WTC11 (cell line): ENCODE measurements at regions not wholly inside any gene's neighbourhood (a gene's known extent, or its start where the extent isn't known, plus 50 kb on each side); places are given as distances from the start of the nearest gene placed in this dataset.

ENCODE experiments used
- ATAC-seq: fragments of 200-7000 bp; cut with Tn5 transposase; 2 replicates; pipeline ENCODE4 v1.10.0; 2021; ENCODE audit warnings: mild to moderate bottlenecking, moderate library complexity
- CTCF ChIA-PET: fragments of 300-600 bp; sonication (Branson Sonifier 250); formaldehyde crosslinking; loops from one replicate; lab custom pipeline; 2021; ENCODE audit warnings: antibody characterized with exemption; lab: Charles Lee
- POLR2A ChIA-PET: fragments of 350-600 bp; sonication (Branson Sonifier 250); formaldehyde crosslinking; loops from one replicate; lab custom pipeline; 2021; ENCODE audit warnings: antibody characterized with exemption; lab: Charles Lee
- DNase-seq: peaks from one replicate; pipeline ENCODE4 v3.0.0; 2021; ENCODE audit warnings: low spot score
- H3K27ac Mint-ChIP-seq: 2 replicates; pipeline ENCODE4 v1.8.0; 2021; ENCODE audit warnings: mixed read lengths
- H3K27me3 Mint-ChIP-seq: 2 replicates; pipeline ENCODE4 v1.8.0; 2021; ENCODE audit warnings: low read depth, mild to moderate bottlenecking, moderate library complexity, mixed read lengths
- H3K36me3 Mint-ChIP-seq: 2 replicates; pipeline ENCODE4 v1.8.0; 2021; ENCODE audit warnings: mixed read lengths
- H3K4me1 Mint-ChIP-seq: 2 replicates; pipeline ENCODE4 v1.8.0; 2022; ENCODE audit warnings: mixed read lengths
- H3K4me3 Mint-ChIP-seq: 2 replicates; pipeline ENCODE4 v1.8.0; 2021; ENCODE audit warnings: mild to moderate bottlenecking, moderate library complexity, mixed read lengths
- H3K9me3 Mint-ChIP-seq: 2 replicates; pipeline ENCODE4 v1.8.0; 2021; ENCODE audit warnings: mixed read lengths
- ARID4B ChIP-seq: sonication (generic); formaldehyde crosslinking; IDR thresholded peaks from 2 replicates; pipeline ENCODE4 v1.8.0; 2023; ENCODE audit warnings: missing genetic modification reagents, mild to moderate bottlenecking, borderline replicate concordance
- ESRRA ChIP-seq: sonication (generic); formaldehyde crosslinking; IDR thresholded peaks from 2 replicates; pipeline ENCODE4 v1.8.1; 2022; ENCODE audit warnings: mild to moderate bottlenecking, missing genetic modification reagents, borderline replicate concordance
- FOXP1 ChIP-seq: sonication (generic); formaldehyde crosslinking; IDR thresholded peaks from 2 replicates; pipeline ENCODE4 v1.8.0; 2022; ENCODE audit warnings: missing genetic modification reagents, mild to moderate bottlenecking, moderate library complexity, borderline replicate concordance
- HMGA2 ChIP-seq: fragments of 250-450 bp; sonication (Bioruptor Pico); IDR thresholded peaks from 2 replicates; pipeline ENCODE4 v1.4.0; 2021; ENCODE audit warnings: mild to moderate bottlenecking, moderate library complexity
- IRF2 ChIP-seq: sonication (generic); formaldehyde crosslinking; IDR thresholded peaks from 2 replicates; pipeline ENCODE4 v1.8.0; 2022; ENCODE audit warnings: low read depth, missing genetic modification reagents, borderline replicate concordance
- KAT7 ChIP-seq: sonication (generic); formaldehyde crosslinking; IDR thresholded peaks from 2 replicates; pipeline ENCODE4 v1.8.1; 2023; ENCODE audit warnings: missing genetic modification reagents, mild to moderate bottlenecking, borderline replicate concordance
- MXD4 ChIP-seq: fragments of 250-450 bp; sonication (Bioruptor Pico); IDR thresholded peaks from 2 replicates; pipeline ENCODE4 v1.8.0; 2021; ENCODE audit warnings: mild to moderate bottlenecking, moderate library complexity, borderline replicate concordance
- MYBL2 ChIP-seq: sonication (generic); formaldehyde crosslinking; IDR thresholded peaks from 2 replicates; pipeline ENCODE4 v1.8.1; 2023; ENCODE audit warnings: mild to moderate bottlenecking, moderate library complexity, missing genetic modification reagents
- NFYB ChIP-seq: sonication (generic); formaldehyde crosslinking; conservative IDR thresholded peaks from 2 replicates; pipeline ENCODE4 v1.8.0; 2022; ENCODE audit warnings: low read depth, missing genetic modification reagents
- PRRX2 ChIP-seq: fragments of 250-450 bp; sonication (Bioruptor Pico); IDR thresholded peaks from 2 replicates; pipeline ENCODE4 v1.8.0; 2021; ENCODE audit warnings: mild to moderate bottlenecking
- TEAD1 ChIP-seq: sonication (generic); formaldehyde crosslinking; IDR thresholded peaks from 2 replicates; pipeline ENCODE4 v1.8.0; 2022; ENCODE audit warnings: mild to moderate bottlenecking, missing genetic modification reagents
- TF ChIP-seq, protein P1 (sequence below): fragments of 250-450 bp; sonication (Bioruptor Pico); IDR thresholded peaks from 2 replicates; pipeline ENCODE4 v1.9.0; 2021; ENCODE audit warnings: mild to moderate bottlenecking
- TF ChIP-seq, protein P2 (sequence below): fragments of 250-450 bp; sonication (Bioruptor Pico); IDR thresholded peaks from 2 replicates; pipeline ENCODE4 v1.8.0; 2021; ENCODE audit warnings: mild to moderate bottlenecking
- TF ChIP-seq, protein P3 (sequence below): sonication (generic); formaldehyde crosslinking; IDR thresholded peaks from 2 replicates; pipeline ENCODE4 v1.8.0; 2022; ENCODE audit warnings: missing genetic modification reagents
- TF ChIP-seq, protein P4 (sequence below): sonication (generic); formaldehyde crosslinking; IDR thresholded peaks from 2 replicates; pipeline ENCODE4 v1.8.0; 2023; ENCODE audit warnings: missing genetic modification reagents
- TF ChIP-seq, protein P5 (sequence below): sonication (generic); formaldehyde crosslinking; IDR thresholded peaks from 2 replicates; pipeline ENCODE4 v1.8.1; 2023; ENCODE audit warnings: mild to moderate bottlenecking, missing genetic modification reagents, borderline replicate concordance
- TF ChIP-seq, protein P6 (sequence below): fragments of 250-450 bp; sonication (Bioruptor Pico); IDR thresholded peaks from 2 replicates; pipeline ENCODE4 v1.9.0; 2021; ENCODE audit warnings: mild to moderate bottlenecking
- TF ChIP-seq, protein P7 (sequence below): sonication (generic); formaldehyde crosslinking; IDR thresholded peaks from 2 replicates; pipeline ENCODE4 v1.8.0; 2022; ENCODE audit warnings: mild to moderate bottlenecking, missing genetic modification reagents

GRCh38 chr18:57900906-57901435 lies 97.9 kb upstream of the ATP8B1 start:
- POLR2A ChIA-PET = no interaction called here
- DNase-seq = no peak
- Mint-ChIP-seq H3K4me1 (no peaks in the 10 kb centered on the region), H3K27ac (no peak overlapping the region), H3K4me3 (no peak overlapping the region), H3K27me3 (no peaks in the 10 kb centered on the region), H3K36me3 (no peaks in the 10 kb centered on the region), H3K9me3 (no peaks in the 10 kb centered on the region)
- no peak for ATAC-seq
- CTCF ChIA-PET = no interaction called here
- TF ChIP-seq, protein P1, sequence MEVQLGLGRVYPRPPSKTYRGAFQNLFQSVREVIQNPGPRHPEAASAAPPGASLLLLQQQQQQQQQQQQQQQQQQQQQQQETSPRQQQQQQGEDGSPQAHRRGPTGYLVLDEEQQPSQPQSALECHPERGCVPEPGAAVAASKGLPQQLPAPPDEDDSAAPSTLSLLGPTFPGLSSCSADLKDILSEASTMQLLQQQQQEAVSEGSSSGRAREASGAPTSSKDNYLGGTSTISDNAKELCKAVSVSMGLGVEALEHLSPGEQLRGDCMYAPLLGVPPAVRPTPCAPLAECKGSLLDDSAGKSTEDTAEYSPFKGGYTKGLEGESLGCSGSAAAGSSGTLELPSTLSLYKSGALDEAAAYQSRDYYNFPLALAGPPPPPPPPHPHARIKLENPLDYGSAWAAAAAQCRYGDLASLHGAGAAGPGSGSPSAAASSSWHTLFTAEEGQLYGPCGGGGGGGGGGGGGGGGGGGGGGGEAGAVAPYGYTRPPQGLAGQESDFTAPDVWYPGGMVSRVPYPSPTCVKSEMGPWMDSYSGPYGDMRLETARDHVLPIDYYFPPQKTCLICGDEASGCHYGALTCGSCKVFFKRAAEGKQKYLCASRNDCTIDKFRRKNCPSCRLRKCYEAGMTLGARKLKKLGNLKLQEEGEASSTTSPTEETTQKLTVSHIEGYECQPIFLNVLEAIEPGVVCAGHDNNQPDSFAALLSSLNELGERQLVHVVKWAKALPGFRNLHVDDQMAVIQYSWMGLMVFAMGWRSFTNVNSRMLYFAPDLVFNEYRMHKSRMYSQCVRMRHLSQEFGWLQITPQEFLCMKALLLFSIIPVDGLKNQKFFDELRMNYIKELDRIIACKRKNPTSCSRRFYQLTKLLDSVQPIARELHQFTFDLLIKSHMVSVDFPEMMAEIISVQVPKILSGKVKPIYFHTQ (CRISPR knock-in tag) = no peak
- TF ChIP-seq, protein P2, sequence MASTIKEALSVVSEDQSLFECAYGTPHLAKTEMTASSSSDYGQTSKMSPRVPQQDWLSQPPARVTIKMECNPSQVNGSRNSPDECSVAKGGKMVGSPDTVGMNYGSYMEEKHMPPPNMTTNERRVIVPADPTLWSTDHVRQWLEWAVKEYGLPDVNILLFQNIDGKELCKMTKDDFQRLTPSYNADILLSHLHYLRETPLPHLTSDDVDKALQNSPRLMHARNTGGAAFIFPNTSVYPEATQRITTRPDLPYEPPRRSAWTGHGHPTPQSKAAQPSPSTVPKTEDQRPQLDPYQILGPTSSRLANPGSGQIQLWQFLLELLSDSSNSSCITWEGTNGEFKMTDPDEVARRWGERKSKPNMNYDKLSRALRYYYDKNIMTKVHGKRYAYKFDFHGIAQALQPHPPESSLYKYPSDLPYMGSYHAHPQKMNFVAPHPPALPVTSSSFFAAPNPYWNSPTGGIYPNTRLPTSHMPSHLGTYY (CRISPR knock-in tag) = no peak
- TF ChIP-seq KAT7 = no peak
- TF ChIP-seq MYBL2 (CRISPR knock-in tag) = no peak
- no peak for TF ChIP-seq PRRX2 (CRISPR knock-in tag)
- TF ChIP-seq, protein P3, sequence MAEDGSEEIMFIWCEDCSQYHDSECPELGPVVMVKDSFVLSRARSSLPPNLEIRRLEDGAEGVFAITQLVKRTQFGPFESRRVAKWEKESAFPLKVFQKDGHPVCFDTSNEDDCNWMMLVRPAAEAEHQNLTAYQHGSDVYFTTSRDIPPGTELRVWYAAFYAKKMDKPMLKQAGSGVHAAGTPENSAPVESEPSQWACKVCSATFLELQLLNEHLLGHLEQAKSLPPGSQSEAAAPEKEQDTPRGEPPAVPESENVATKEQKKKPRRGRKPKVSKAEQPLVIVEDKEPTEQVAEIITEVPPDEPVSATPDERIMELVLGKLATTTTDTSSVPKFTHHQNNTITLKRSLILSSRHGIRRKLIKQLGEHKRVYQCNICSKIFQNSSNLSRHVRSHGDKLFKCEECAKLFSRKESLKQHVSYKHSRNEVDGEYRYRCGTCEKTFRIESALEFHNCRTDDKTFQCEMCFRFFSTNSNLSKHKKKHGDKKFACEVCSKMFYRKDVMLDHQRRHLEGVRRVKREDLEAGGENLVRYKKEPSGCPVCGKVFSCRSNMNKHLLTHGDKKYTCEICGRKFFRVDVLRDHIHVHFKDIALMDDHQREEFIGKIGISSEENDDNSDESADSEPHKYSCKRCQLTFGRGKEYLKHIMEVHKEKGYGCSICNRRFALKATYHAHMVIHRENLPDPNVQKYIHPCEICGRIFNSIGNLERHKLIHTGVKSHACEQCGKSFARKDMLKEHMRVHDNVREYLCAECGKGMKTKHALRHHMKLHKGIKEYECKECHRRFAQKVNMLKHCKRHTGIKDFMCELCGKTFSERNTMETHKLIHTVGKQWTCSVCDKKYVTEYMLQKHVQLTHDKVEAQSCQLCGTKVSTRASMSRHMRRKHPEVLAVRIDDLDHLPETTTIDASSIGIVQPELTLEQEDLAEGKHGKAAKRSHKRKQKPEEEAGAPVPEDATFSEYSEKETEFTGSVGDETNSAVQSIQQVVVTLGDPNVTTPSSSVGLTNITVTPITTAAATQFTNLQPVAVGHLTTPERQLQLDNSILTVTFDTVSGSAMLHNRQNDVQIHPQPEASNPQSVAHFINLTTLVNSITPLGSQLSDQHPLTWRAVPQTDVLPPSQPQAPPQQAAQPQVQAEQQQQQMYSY (CRISPR knock-in tag) = no peak
- no peak for TF ChIP-seq TEAD1 (CRISPR knock-in tag)
- TF ChIP-seq, protein P4, sequence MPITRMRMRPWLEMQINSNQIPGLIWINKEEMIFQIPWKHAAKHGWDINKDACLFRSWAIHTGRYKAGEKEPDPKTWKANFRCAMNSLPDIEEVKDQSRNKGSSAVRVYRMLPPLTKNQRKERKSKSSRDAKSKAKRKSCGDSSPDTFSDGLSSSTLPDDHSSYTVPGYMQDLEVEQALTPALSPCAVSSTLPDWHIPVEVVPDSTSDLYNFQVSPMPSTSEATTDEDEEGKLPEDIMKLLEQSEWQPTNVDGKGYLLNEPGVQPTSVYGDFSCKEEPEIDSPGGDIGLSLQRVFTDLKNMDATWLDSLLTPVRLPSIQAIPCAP (CRISPR knock-in tag) = no peak
- TF ChIP-seq MXD4 (CRISPR knock-in tag) = no peak
- TF ChIP-seq ARID4B (CRISPR knock-in tag) = no peak
- TF ChIP-seq, protein P5, sequence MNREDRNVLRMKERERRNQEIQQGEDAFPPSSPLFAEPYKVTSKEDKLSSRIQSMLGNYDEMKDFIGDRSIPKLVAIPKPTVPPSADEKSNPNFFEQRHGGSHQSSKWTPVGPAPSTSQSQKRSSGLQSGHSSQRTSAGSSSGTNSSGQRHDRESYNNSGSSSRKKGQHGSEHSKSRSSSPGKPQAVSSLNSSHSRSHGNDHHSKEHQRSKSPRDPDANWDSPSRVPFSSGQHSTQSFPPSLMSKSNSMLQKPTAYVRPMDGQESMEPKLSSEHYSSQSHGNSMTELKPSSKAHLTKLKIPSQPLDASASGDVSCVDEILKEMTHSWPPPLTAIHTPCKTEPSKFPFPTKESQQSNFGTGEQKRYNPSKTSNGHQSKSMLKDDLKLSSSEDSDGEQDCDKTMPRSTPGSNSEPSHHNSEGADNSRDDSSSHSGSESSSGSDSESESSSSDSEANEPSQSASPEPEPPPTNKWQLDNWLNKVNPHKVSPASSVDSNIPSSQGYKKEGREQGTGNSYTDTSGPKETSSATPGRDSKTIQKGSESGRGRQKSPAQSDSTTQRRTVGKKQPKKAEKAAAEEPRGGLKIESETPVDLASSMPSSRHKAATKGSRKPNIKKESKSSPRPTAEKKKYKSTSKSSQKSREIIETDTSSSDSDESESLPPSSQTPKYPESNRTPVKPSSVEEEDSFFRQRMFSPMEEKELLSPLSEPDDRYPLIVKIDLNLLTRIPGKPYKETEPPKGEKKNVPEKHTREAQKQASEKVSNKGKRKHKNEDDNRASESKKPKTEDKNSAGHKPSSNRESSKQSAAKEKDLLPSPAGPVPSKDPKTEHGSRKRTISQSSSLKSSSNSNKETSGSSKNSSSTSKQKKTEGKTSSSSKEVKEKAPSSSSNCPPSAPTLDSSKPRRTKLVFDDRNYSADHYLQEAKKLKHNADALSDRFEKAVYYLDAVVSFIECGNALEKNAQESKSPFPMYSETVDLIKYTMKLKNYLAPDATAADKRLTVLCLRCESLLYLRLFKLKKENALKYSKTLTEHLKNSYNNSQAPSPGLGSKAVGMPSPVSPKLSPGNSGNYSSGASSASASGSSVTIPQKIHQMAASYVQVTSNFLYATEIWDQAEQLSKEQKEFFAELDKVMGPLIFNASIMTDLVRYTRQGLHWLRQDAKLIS (CRISPR knock-in tag) = no peak
- TF ChIP-seq, protein P6, sequence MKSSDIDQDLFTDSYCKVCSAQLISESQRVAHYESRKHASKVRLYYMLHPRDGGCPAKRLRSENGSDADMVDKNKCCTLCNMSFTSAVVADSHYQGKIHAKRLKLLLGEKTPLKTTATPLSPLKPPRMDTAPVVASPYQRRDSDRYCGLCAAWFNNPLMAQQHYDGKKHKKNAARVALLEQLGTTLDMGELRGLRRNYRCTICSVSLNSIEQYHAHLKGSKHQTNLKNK = no peak
- TF ChIP-seq FOXP1 (CRISPR knock-in tag) = no peak
- TF ChIP-seq HMGA2 = no peak
- no peak for TF ChIP-seq ESRRA (CRISPR knock-in tag)
- TF ChIP-seq NFYB = no peak
- TF ChIP-seq, protein P7, sequence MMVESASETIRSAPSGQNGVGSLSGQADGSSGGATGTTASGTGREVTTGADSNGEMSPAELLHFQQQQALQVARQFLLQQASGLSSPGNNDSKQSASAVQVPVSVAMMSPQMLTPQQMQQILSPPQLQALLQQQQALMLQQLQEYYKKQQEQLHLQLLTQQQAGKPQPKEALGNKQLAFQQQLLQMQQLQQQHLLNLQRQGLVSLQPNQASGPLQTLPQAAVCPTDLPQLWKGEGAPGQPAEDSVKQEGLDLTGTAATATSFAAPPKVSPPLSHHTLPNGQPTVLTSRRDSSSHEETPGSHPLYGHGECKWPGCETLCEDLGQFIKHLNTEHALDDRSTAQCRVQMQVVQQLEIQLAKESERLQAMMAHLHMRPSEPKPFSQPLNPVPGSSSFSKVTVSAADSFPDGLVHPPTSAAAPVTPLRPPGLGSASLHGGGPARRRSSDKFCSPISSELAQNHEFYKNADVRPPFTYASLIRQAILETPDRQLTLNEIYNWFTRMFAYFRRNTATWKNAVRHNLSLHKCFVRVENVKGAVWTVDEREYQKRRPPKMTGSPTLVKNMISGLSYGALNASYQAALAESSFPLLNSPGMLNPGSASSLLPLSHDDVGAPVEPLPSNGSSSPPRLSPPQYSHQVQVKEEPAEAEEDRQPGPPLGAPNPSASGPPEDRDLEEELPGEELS (CRISPR knock-in tag) = no peak
- TF ChIP-seq IRF2 (CRISPR knock-in tag) = no peak
